Activated CD4-positive, alpha-beta memory T cell treated with anti-CD3 and anti-CD28 coated beads for 36 hours (primary cell): ENCODE measurements at regions not wholly inside any gene's neighbourhood (a gene's known extent, or its start where the extent isn't known, plus 50 kb on each side); places are given as distances from the start of the nearest gene placed in this dataset.
"Not testable (repeated sequence)": the region's sequence is repeated elsewhere in the genome, so short reads cannot be mapped to it uniquely, and the experiment has no call there.

ENCODE experiments used
- CTCF ChIA-PET: fragments of 350-600 bp; sonication (Branson Sonifier 250); formaldehyde crosslinking; loops from one replicate; lab custom pipeline; 2021; ENCODE audit warnings: antibody characterized with exemption, inconsistent platforms; lab: Charles Lee
- POLR2A ChIA-PET: fragments of 350-600 bp; sonication (Branson Sonifier 250); formaldehyde crosslinking; loops from one replicate; lab custom pipeline; 2021; ENCODE audit warnings: antibody characterized with exemption; lab: Charles Lee
- DNase-seq: peaks from one replicate; pipeline ENCODE4 v3.0.0-alpha.2; 2020
- H3K27ac Mint-ChIP-seq: one replicate; pipeline ENCODE4 v1.8.0; 2021; ENCODE audit warnings: mixed read lengths
- H3K27me3 Mint-ChIP-seq: one replicate; pipeline ENCODE4 v1.8.0; 2021; ENCODE audit warnings: mixed read lengths
- H3K36me3 Mint-ChIP-seq: one replicate; pipeline ENCODE4 v1.8.0; 2021; ENCODE audit warnings: mixed read lengths
- H3K4me1 Mint-ChIP-seq: one replicate; pipeline ENCODE4 v1.8.0; 2021; ENCODE audit warnings: low read depth, mixed read lengths
- H3K4me3 Mint-ChIP-seq: one replicate; pipeline ENCODE4 v1.8.0; 2021; ENCODE audit warnings: mild to moderate bottlenecking, mixed read lengths
- H3K9me3 Mint-ChIP-seq: one replicate; pipeline ENCODE4 v1.8.0; 2021; ENCODE audit warnings: mixed read lengths
- intact Hi-C: fragments of 100-400 bp; cut with micrococcal nuclease; formaldehyde crosslinking; loops from one replicate; pipeline ENCODE4 v1.15.1; 2023

DNA sequence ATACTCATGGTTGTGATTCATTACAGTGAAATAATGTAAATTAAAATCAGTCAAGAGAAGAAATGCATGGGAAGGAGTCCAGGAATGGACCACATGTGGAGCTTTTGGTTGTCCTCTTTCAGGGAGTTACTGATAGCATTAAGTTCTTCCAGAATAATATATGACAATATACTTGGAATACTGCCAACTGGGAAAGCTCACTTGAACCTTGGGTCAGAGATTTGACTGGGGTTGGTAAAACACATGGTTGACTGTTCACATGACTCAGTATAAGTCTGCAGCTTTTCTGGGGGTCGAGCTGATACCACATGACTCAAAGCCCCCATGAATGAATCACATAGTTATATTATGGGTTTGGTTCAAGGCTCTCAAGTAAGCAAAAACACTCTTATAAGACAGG is 1109.0 kb upstream of the CHAC2 start:
- Mint-ChIP-seq H3K27me3 (no peaks in the 10 kb centered on the region), H3K4me3 (no peak overlapping the region), H3K36me3 (no peaks in the 10 kb centered on the region), H3K4me1 (no peaks in the 10 kb centered on the region), H3K27ac (no peak overlapping the region), H3K9me3 (peaks cover 2% of the 10 kb centered on the region)
- CTCF ChIA-PET: no interaction called here
- POLR2A ChIA-PET: no interaction called here
- intact Hi-C loops: no loop called here
- no peak for DNase-seq

DNA sequence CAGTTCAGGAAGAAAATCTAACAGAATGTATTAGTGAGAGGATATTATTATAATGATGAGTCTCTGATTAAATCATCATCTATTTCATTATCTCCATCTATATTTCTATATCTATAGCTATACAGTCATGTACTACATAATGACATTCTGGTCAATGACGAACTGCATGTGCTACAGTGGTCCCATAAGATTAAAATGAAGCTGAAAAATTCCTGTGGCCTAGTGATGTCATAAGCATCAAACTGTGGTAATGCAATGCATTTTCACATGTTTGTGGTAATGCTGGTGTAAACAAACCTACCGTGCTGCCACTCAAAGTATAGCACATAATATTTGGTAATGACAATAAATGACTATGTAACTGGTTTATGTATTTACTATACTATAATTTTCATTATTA is 1127.9 kb upstream of the CHAC2 start:
- POLR2A ChIA-PET: no interaction called here
- intact Hi-C loops: no loop called here
- no peaks in the 10 kb centered on the region for H3K36me3 Mint-ChIP-seq

GRCh38 chr2:52632543-52632942 is 1135.1 kb upstream of the CHAC2 start:
- peaks cover 11% of the 10 kb centered on the region for H3K9me3 Mint-ChIP-seq
- intact Hi-C loops: no loop called here
- POLR2A ChIA-PET: no interaction called here
- no peak overlapping the region for H3K4me3 Mint-ChIP-seq
- CTCF ChIA-PET: no interaction called here
- H3K27me3 Mint-ChIP-seq: no peaks in the 10 kb centered on the region
- H3K36me3 Mint-ChIP-seq: no peaks in the 10 kb centered on the region
- H3K4me1 Mint-ChIP-seq: no peaks in the 10 kb centered on the region
- no peak overlapping the region for H3K27ac Mint-ChIP-seq
- DNase-seq: no peak

More for the DNA sequence above, 1127.9 kb upstream of the CHAC2 start:
- Mint-ChIP-seq H3K4me1 (no peaks in the 10 kb centered on the region), H3K27me3 (no peaks in the 10 kb centered on the region), H3K27ac (no peak overlapping the region), H3K9me3 (peaks cover 8% of the 10 kb centered on the region), H3K4me3 (no peak overlapping the region)
- CTCF ChIA-PET: no interaction called here
- no peak for DNase-seq

- no peak overlapping the region for H3K27ac Mint-ChIP-seq
- intact Hi-C loops: no loop called here
- H3K36me3 Mint-ChIP-seq: no peaks in the 10 kb centered on the region
- ChIA-PET CTCF (no interaction called here), POLR2A (no interaction called here)
- no peak overlapping the region for H3K4me3 Mint-ChIP-seq
- peaks cover 10% of the 10 kb centered on the region for H3K9me3 Mint-ChIP-seq
- H3K4me1 Mint-ChIP-seq: no peaks in the 10 kb centered on the region
- no peaks in the 10 kb centered on the region for H3K27me3 Mint-ChIP-seq
- no peak for DNase-seq
Measured at GRCh38 chr2:52629944-52630343, 1137.7 kb upstream of the CHAC2 start.

DNA sequence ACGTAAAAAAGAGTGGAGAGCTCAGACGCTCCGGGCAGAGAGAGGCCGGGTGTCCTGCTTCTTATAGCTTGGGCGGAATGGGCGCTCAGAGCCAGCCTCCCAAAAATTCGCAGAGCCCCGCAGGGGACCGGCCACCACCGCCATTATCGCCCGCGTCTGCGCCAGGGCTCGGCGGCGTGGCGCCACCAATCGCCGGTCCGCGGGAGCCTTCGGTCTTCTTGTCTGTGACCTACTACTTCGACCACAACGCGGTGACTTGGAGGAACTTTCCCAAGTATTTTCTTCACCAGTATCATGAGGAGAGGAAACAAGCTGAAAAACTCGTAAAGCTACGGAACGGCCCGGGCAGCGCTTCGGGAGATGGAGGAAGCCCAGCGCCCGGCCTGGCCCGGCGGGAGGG is 1138.1 kb upstream of the CHAC2 start:
- H3K4me1 Mint-ChIP-seq: no peaks in the 10 kb centered on the region
- H3K27me3 Mint-ChIP-seq: no peaks in the 10 kb centered on the region
- DNase-seq: no peak
- H3K9me3 Mint-ChIP-seq: peaks cover 10% of the 10 kb centered on the region
- ChIA-PET CTCF (no interaction called here), POLR2A (no interaction called here)
- H3K4me3 Mint-ChIP-seq: no peak overlapping the region
- H3K36me3 Mint-ChIP-seq: no peaks in the 10 kb centered on the region
- no peak overlapping the region for H3K27ac Mint-ChIP-seq
- intact Hi-C loops: no loop called here

DNA sequence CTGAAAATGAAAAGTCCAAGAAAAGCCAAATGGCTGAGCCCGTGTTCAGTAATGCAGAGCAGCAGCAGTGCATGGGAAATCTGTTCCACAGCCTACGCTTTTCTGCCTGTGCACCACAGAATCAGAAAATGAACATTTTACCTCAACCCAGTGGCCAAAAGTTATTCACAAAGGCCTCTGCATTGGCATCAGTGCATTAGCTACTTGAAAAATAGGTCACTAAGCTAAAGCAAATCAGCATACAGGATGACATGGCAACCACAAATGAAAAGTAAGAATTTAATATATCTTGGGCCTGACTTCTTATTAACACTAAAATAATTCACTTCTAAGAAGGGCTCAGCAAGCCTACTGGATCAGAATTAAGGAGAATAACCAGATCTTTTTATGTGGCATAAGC is 1145.3 kb upstream of the CHAC2 start:
- peaks cover 2% of the 10 kb centered on the region for H3K9me3 Mint-ChIP-seq
- intact Hi-C loops: no loop called here
- no peaks in the 10 kb centered on the region for H3K4me1 Mint-ChIP-seq
- CTCF ChIA-PET: no interaction called here
- no peak overlapping the region for H3K27ac Mint-ChIP-seq
- DNase-seq: no peak
- H3K36me3 Mint-ChIP-seq: no peaks in the 10 kb centered on the region
- no peaks in the 10 kb centered on the region for H3K27me3 Mint-ChIP-seq
- POLR2A ChIA-PET: no interaction called here
- no peak overlapping the region for H3K4me3 Mint-ChIP-seq

DNA sequence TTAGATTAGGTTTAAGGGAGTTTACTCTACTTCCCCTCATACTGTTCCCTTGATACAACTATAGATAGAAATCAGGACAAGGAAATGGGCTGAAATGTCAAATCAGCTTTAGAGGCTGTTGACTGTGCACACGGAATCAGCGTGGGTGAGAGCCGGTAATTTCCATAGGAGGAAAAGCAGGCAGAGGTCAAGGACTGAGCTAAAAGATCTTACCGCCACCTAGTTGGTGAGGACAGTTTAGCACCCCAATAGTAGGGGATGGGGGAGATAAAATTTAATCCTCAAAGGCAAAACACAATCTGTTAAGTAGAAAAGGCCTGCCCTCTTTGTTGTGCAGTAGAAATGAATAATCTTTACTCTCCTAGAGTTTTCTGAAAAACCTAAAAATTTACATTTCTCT is 1154.5 kb upstream of the CHAC2 start:
- no peak for DNase-seq
- Mint-ChIP-seq H3K4me3 (no peak overlapping the region), H3K27me3 (no peaks in the 10 kb centered on the region), H3K27ac (no peak overlapping the region), H3K36me3 (no peaks in the 10 kb centered on the region), H3K4me1 (no peaks in the 10 kb centered on the region), H3K9me3 (peaks cover 7% of the 10 kb centered on the region)
- ChIA-PET POLR2A (no interaction called here), CTCF (no interaction called here)
- intact Hi-C loops: no loop called here

DNA sequence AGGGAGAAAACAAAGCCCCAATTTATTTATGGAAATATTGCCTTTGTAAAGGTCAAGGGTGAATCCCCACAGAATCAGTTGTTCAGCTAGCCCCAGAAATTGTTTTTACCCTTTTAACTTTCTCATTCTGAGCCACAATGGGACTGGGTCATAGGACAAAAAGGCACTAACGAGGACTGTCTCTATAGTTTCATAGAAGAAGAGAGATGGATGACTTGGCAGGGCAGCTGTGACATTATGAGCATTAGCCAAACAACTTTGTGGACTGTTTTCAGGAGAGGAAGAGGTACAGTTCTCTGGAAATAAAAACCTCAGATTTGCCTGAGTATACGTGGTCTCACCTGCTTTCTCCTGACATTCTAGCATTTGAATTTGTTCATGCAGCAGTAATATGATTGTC is 1155.8 kb upstream of the CHAC2 start:
- ChIA-PET POLR2A (no interaction called here), CTCF (no interaction called here)
- no peaks in the 10 kb centered on the region for H3K27me3 Mint-ChIP-seq
- no peaks in the 10 kb centered on the region for H3K4me1 Mint-ChIP-seq
- H3K27ac Mint-ChIP-seq: no peak overlapping the region
- peaks cover 11% of the 10 kb centered on the region for H3K9me3 Mint-ChIP-seq
- intact Hi-C loops: no loop called here
- DNase-seq: no peak
- no peaks in the 10 kb centered on the region for H3K36me3 Mint-ChIP-seq
- no peak overlapping the region for H3K4me3 Mint-ChIP-seq

DNA sequence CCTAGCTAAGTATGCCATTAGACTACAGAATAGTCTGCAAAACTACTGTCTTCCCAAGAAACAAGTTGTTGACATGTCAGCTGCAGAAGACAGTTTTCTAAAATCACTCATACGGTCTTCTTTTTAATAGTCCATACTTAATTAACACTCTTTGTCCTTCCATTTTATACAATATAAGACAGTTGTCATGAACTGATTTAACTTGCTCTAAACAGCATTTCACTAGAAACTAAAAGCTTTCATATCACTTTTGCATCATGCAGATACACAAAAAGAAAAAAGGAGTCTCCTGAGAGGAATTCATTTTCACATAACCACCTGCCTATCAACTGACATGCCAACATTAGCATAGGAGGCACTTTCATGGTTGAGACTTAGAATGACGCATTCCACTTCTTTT is 1159.6 kb upstream of the CHAC2 start:
- intact Hi-C loops: no loop called here
- H3K4me3 Mint-ChIP-seq: no peak overlapping the region
- no peaks in the 10 kb centered on the region for H3K4me1 Mint-ChIP-seq
- H3K9me3 Mint-ChIP-seq: peaks cover 10% of the 10 kb centered on the region
- H3K27me3 Mint-ChIP-seq: no peaks in the 10 kb centered on the region
- POLR2A ChIA-PET: no interaction called here
- DNase-seq: no peak
- H3K27ac Mint-ChIP-seq: no peak overlapping the region
- no peaks in the 10 kb centered on the region for H3K36me3 Mint-ChIP-seq
- CTCF ChIA-PET: no interaction called here

DNA sequence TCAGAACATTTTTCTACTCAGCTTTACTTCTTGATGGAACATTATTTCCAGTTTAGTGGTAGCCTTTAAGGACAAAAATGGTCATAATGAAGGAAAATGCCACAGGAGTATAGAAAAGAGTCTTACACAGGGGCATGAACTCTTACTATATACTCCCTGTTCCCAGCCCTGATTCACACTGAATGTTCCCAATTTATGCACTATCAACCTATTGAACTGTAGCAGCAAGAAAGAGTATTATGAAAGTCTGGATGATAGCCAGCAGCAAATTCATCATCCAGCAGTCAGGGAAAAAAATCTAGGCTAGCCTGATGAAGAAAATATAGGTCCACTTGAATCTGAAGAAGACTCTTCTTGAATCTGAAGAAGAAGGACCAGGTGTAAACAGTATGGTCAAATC is 1170.3 kb upstream of the CHAC2 start:
- POLR2A ChIA-PET: no interaction called here
- no peaks in the 10 kb centered on the region for H3K36me3 Mint-ChIP-seq

DNA sequence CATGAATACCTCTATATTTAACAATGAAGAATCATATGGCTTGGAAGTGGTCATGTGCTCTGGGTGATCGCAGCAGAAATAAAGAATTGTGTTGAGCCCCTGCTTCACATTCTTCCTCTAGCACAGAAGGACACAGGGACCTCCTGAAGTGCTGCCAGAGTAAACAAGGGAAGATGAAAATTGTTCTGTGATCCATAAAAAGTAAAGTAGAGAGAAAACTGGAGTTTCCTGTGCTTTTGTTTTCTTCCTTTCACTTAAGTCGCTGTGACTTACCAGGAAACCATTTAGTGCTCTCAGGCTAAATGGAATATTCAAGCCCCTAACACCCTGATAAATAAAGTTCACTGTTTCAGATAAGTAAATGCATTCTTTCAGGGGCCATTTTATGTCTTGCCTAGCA is 1173.6 kb upstream of the CHAC2 start:
- intact Hi-C loops: no loop called here
- Mint-ChIP-seq H3K27me3 (no peaks in the 10 kb centered on the region), H3K4me3 (no peak overlapping the region), H3K36me3 (no peaks in the 10 kb centered on the region), H3K4me1 (no peaks in the 10 kb centered on the region), H3K27ac (no peak overlapping the region), H3K9me3 (peaks cover 11% of the 10 kb centered on the region)
- CTCF ChIA-PET: no interaction called here
- no peak for DNase-seq
- POLR2A ChIA-PET: no interaction called here

More for the DNA sequence above, 1170.3 kb upstream of the CHAC2 start:
- intact Hi-C loops: no loop called here
- DNase-seq: no peak
- no peak overlapping the region for H3K4me3 Mint-ChIP-seq
- H3K27ac Mint-ChIP-seq: no peak overlapping the region
- CTCF ChIA-PET: no interaction called here
- H3K4me1 Mint-ChIP-seq: no peaks in the 10 kb centered on the region
- peaks cover 2% of the 10 kb centered on the region for H3K9me3 Mint-ChIP-seq
- H3K27me3 Mint-ChIP-seq: no peaks in the 10 kb centered on the region

DNA sequence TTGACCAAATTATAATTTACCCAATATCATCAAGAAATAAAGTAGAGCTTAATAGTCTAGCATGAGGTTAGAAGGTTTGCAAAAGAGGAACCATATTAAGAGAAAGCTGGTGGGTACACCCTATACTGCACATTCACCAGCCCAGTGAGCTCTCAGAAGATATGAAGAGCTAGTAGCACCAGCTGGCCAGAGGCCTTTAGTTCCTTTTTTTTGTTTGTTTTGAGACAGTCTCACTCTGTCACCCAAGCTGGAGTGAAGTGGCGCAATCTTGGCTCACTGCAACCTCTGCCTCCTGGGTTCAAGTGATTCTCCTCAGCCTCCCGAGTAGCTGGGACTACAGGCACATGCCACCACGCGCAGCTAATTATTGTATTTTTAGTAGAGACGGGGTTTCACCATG is 1183.5 kb upstream of the CHAC2 start:
- DNase-seq, intact Hi-C loops, H3K4me1 Mint-ChIP-seq, POLR2A ChIA-PET, H3K27me3 Mint-ChIP-seq, H3K27ac Mint-ChIP-seq, H3K4me3 Mint-ChIP-seq, H3K9me3 Mint-ChIP-seq, H3K36me3 Mint-ChIP-seq, CTCF ChIA-PET: not testable (repeated sequence)

GRCh38 chr2:52572469-52572894 is 1195.1 kb upstream of the CHAC2 start:
- Mint-ChIP-seq H3K27ac (no peak overlapping the region), H3K4me3 (no peak overlapping the region), H3K27me3 (no peaks in the 10 kb centered on the region), H3K9me3 (peaks cover 21% of the 10 kb centered on the region), H3K36me3 (no peaks in the 10 kb centered on the region), H3K4me1 (no peaks in the 10 kb centered on the region)
- DNase-seq: no peak
- intact Hi-C loops: no loop called here
- CTCF ChIA-PET: no interaction called here
- POLR2A ChIA-PET: no interaction called here
